ENCODE measurements at regions not wholly inside any gene's neighbourhood (a gene's known extent, or its start where the extent isn't known, plus 50 kb on each side); places are given as distances from the start of the nearest gene placed in this dataset.

GRCh38 chr11:69348414-69349235 lies 54.7 kb downstream of the MYEOV start:
- Histone ChIP-seq H3K4me1 (replicated peaks) (peaks cover 29% of the 10 kb centered on the region), H3K27ac (no peak overlapping the region), H3K9me3 (replicated peaks) (no peaks in the 10 kb centered on the region), H3K27me3 (replicated peaks) (no peaks in the 10 kb centered on the region), H3K4me3 (no peak overlapping the region), H3K36me3 (no peaks in the 10 kb centered on the region)
- DNase-seq (ENCODE audit: low read depth in 1 of 2, low spot score in 2 of 2): peak in 1 of 2 experiments; percentile 55

DNA sequence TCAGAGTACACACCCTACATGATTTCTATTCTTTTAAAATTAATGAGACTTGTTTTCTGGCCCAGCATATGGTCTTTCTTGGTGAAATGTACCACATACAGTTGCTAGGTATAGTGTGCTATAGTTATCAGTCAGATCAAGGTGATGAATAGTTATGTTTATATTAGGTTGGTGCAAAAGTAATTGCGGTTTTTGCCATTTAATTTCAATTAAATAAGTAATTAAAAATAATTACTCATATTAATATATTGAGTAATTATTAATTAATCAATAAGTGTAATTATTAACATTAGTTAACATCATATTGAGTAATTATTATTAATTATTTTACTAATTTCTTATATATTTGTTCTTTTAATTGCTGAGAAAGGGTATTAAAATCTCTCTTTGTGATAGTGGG lies 56.1 kb downstream of the MYEOV start:
- no peak for DNase-seq (ENCODE audit: low read depth in 1 of 2, low spot score in 2 of 2)
- no peak overlapping the region for H3K27ac ChIP-seq
- H3K4me3 ChIP-seq: no peak overlapping the region
- H3K36me3 ChIP-seq: no peaks in the 10 kb centered on the region
- H3K4me1 ChIP-seq (replicated peaks): peaks cover 29% of the 10 kb centered on the region
- H3K27me3 ChIP-seq (replicated peaks): no peaks in the 10 kb centered on the region
- no peaks in the 10 kb centered on the region for H3K9me3 ChIP-seq (replicated peaks)

GRCh38 chr11:69350596-69350995 lies 56.6 kb downstream of the MYEOV start:
- peak overlapping the region; percentile 83 for H3K27ac ChIP-seq
- no peak for DNase-seq (ENCODE audit: low read depth in 1 of 2, low spot score in 2 of 2)
- no peaks in the 10 kb centered on the region for H3K36me3 ChIP-seq
- H3K4me3 ChIP-seq: no peak overlapping the region
- no peaks in the 10 kb centered on the region for H3K27me3 ChIP-seq (replicated peaks)
- H3K4me1 ChIP-seq (replicated peaks): peaks cover 29% of the 10 kb centered on the region
- H3K9me3 ChIP-seq (replicated peaks): no peaks in the 10 kb centered on the region

- H3K27ac ChIP-seq: peak overlapping the region; percentile 83
- peak in 1 of 2 experiments; percentile 95 for DNase-seq (ENCODE audit: low read depth in 1 of 2, low spot score in 2 of 2)
- peaks cover 29% of the 10 kb centered on the region for H3K4me1 ChIP-seq (replicated peaks)
- H3K27me3 ChIP-seq (replicated peaks): no peaks in the 10 kb centered on the region
- H3K36me3 ChIP-seq: no peaks in the 10 kb centered on the region
- no peaks in the 10 kb centered on the region for H3K9me3 ChIP-seq (replicated peaks)
- no peak overlapping the region for H3K4me3 ChIP-seq
Measured at GRCh38 chr11:69351460-69351859, 57.5 kb downstream of the MYEOV start.

DNA sequence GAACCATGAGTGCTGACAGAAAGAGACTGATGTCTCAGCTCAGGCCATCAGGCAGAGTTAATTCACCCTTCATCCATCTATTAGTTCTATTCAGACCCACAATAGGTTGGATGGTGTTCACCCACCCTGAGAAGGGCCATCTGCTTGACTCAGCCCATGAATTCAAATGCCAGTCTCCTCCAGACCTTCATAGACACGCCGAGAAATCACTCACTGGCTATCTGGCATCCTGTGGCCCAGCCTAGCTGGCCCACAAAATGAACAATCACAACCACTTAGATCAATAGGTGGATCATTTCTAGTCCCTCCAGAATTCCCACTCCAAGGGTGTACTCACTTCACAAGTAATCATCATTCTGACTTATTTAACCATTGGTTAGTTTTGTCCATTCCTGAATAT lies 58.2 kb downstream of the MYEOV start:
- no peak for DNase-seq (ENCODE audit: low read depth in 1 of 2, low spot score in 2 of 2)

GRCh38 chr11:69352715-69353319 lies 58.9 kb downstream of the MYEOV start:
- Histone ChIP-seq H3K4me3 (no peak overlapping the region), H3K27ac (peak overlapping the region; percentile 83), H3K27me3 (replicated peaks) (no peaks in the 10 kb centered on the region), H3K4me1 (replicated peaks) (peaks cover 29% of the 10 kb centered on the region), H3K36me3 (no peaks in the 10 kb centered on the region), H3K9me3 (replicated peaks) (no peaks in the 10 kb centered on the region)
- DNase-seq (ENCODE audit: low read depth in 1 of 2, low spot score in 2 of 2): peak; percentile 84 to 92

More for the DNA sequence above, 58.2 kb downstream of the MYEOV start:
- H3K27ac ChIP-seq: peak overlapping the region; percentile 83
- H3K36me3 ChIP-seq: no peaks in the 10 kb centered on the region
- no peaks in the 10 kb centered on the region for H3K9me3 ChIP-seq (replicated peaks)
- H3K4me1 ChIP-seq (replicated peaks): peaks cover 29% of the 10 kb centered on the region
- H3K27me3 ChIP-seq (replicated peaks): no peaks in the 10 kb centered on the region
- no peak overlapping the region for H3K4me3 ChIP-seq

- Histone ChIP-seq H3K36me3 (no peaks in the 10 kb centered on the region), H3K4me3 (no peak overlapping the region), H3K9me3 (replicated peaks) (no peaks in the 10 kb centered on the region), H3K27ac (no peak overlapping the region), H3K27me3 (replicated peaks) (no peaks in the 10 kb centered on the region), H3K4me1 (replicated peaks) (peaks cover 29% of the 10 kb centered on the region)
- peak in 1 of 2 experiments; percentile 61 for DNase-seq (ENCODE audit: low read depth in 1 of 2, low spot score in 2 of 2)
Measured at GRCh38 chr11:69353696-69354544, 60.0 kb downstream of the MYEOV start.

- H3K4me1 ChIP-seq (replicated peaks): peaks cover 29% of the 10 kb centered on the region
- no peaks in the 10 kb centered on the region for H3K9me3 ChIP-seq (replicated peaks)
- no peak for DNase-seq (ENCODE audit: low read depth in 1 of 2, low spot score in 2 of 2)
Measured at GRCh38 chr11:69354545-69354897, 60.6 kb downstream of the MYEOV start.

DNA sequence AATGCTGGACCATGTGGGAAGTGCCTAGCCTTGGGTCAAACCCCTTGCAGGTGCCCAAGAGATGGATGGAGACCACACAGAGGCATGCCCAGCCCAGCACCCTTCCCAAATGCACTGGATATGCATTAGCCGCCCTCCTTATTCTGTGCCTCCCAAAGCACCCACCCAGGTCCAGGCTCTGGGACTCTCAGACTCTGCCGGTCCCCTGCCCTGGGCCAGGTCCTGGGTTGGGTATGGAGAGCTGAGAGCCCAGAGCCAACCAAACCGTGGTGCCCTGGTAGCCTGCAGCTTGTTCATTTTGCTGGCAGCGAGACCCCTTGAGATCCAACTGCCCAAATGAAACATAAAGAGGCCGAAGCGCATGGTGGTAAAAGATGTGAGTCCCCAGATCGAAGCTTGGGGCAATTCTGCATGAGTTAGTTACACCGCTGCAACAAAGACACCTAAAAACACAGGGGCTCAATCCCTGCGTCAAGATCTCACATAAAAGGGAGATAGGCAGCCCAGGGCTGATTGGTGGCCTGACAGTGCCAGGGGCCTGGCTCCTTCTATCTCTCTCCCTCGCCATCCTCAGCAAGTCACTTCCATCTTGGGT lies 61.5 kb downstream of the MYEOV start:
- Histone ChIP-seq H3K4me3 (no peak overlapping the region), H3K9me3 (replicated peaks) (no peaks in the 10 kb centered on the region), H3K36me3 (no peaks in the 10 kb centered on the region), H3K27ac (no peak overlapping the region), H3K4me1 (replicated peaks) (peaks cover 29% of the 10 kb centered on the region), H3K27me3 (replicated peaks) (no peaks in the 10 kb centered on the region)
- DNase-seq (ENCODE audit: low read depth in 1 of 2, low spot score in 2 of 2): peak in 1 of 2 experiments; percentile 57

More at GRCh38 chr11:69354545-69354897, 60.6 kb downstream of the MYEOV start:
- H3K27ac ChIP-seq: no peak overlapping the region
- H3K27me3 ChIP-seq (replicated peaks): no peaks in the 10 kb centered on the region
- H3K4me3 ChIP-seq: no peak overlapping the region
- H3K36me3 ChIP-seq: no peaks in the 10 kb centered on the region

- Histone ChIP-seq H3K4me3 (no peak overlapping the region), H3K36me3 (no peaks in the 10 kb centered on the region), H3K27ac (no peak overlapping the region), H3K4me1 (replicated peaks) (peaks cover 24% of the 10 kb centered on the region), H3K9me3 (replicated peaks) (no peaks in the 10 kb centered on the region), H3K27me3 (replicated peaks) (no peaks in the 10 kb centered on the region)
- peak in 1 of 2 experiments; percentile 48 for DNase-seq (ENCODE audit: low read depth in 1 of 2, low spot score in 2 of 2)
Measured at GRCh38 chr11:69355959-69356702, 62.2 kb downstream of the MYEOV start.

DNA sequence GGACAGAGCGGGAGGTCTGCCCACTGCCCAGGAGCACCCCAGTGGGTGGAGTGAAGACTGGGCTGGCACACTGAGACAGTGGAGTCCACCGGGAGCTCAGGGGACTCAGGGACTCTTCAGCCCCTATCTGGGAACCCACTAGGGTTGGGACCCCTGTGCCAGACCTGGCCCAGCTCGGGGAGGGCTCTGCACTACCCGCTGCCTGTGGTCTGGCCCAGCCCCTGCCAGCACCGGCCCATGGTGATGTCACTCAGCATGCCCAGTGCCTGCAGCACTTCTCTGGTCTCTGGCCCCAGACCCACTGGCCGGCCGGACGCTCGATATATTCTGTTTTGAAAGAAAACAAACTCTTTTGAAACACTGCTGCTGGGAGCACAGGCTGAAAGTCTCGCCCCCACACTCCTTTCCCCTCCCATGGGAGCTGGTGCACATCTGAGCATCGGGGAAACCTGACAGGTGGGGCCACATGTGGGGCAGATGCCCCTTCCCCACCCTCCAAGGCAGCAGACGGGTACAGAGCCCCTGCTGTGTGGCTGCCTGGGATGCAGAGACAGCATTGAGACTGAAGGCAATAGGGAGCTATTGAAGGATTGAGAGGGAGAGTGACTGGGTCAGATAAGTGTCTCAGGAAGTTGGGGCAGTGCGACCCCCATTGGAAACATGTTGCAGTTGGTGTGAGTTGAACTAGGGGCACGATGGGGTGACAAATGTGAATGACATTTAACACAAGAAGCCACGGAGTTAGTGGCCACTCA lies 62.9 kb downstream of the MYEOV start:
- no peak overlapping the region for H3K27ac ChIP-seq
- H3K27me3 ChIP-seq (replicated peaks): no peaks in the 10 kb centered on the region
- DNase-seq (ENCODE audit: low read depth in 1 of 2, low spot score in 2 of 2): peak in 1 of 2 experiments; percentile 64
- H3K4me1 ChIP-seq (replicated peaks): peaks cover 18% of the 10 kb centered on the region
- H3K9me3 ChIP-seq (replicated peaks): no peaks in the 10 kb centered on the region
- H3K36me3 ChIP-seq: no peaks in the 10 kb centered on the region
- H3K4me3 ChIP-seq: no peak overlapping the region
